HEK293 (cell line): ENCODE measurements at regions not wholly inside any gene's neighbourhood (a gene's known extent, or its start where the extent isn't known, plus 50 kb on each side); places are given as distances from the start of the nearest gene placed in this dataset.

ENCODE experiments used
- CTCF ChIA-PET: fragments of 350-600 bp; formaldehyde crosslinking; extraction: SDS; loops from one replicate; lab custom pipeline; 2021; ENCODE audit warnings: antibody characterized with exemption; lab: Yijun Ruan, JAX
- POLR2A ChIA-PET: fragments of 300-600 bp; formaldehyde crosslinking; extraction: SDS; loops from one replicate; lab custom pipeline; 2020; ENCODE audit warnings: antibody characterized with exemption, inconsistent platforms; lab: Yijun Ruan, JAX
- H3K27ac ChIP-seq: fragments of 200-500 bp; sonication (Bioruptor generic); 2 replicates; pipeline ENCODE4 v1.5.1; 2014; ENCODE audit warnings: low read depth, low read length, control low read depth, inconsistent platforms; ENCODE audit errors: extremely low read depth
- H3K36me3 ChIP-seq, 2 experiments: fragments of 200-500 bp in 1 of 2; sonication (Bioruptor generic) in 1 of 2; 1 replicate in 1 of 2; 2 replicates in 1 of 2; pipeline ENCODE4 v1.5.1; 2014 to 2017; ENCODE audit warnings: inconsistent platforms in 2 of 2, low read length in 2 of 2; ENCODE audit not compliant: control insufficient read depth in 2 of 2, insufficient read depth in 1 of 2
- H3K4me1 ChIP-seq: fragments of 200-500 bp; sonication (Bioruptor generic); 2 replicates; pipeline ENCODE4 v1.5.1; 2014; ENCODE audit warnings: mild to moderate bottlenecking, low read length, inconsistent platforms; ENCODE audit not compliant: control insufficient read depth, insufficient read depth
- H3K4me3 ChIP-seq: 2 replicates; pipeline ENCODE4 v1.5.1; 2011; ENCODE audit warnings: low read depth, mild to moderate bottlenecking, control low read depth, low read length, moderate library complexity
- H3K9me3 ChIP-seq: fragments of 200-500 bp; sonication (Bioruptor generic); 2 replicates; pipeline ENCODE4 v1.5.1; 2014; ENCODE audit warnings: low read depth, low read length, inconsistent platforms; ENCODE audit not compliant: control insufficient read depth, insufficient read depth
- AEBP2 ChIP-seq: fragments of 450-650 bp; formaldehyde crosslinking; IDR thresholded peaks from 2 replicates; pipeline ENCODE4 v1.5.1; 2016; ENCODE audit warnings: missing biosample characterization, missing genetic modification characterization, borderline replicate concordance
- BCL11B ChIP-seq: fragments of 450-650 bp; formaldehyde crosslinking; IDR thresholded peaks from 2 replicates; pipeline ENCODE4 v1.5.1; 2016; ENCODE audit warnings: low read depth, missing biosample characterization, missing genetic modification characterization
- GLI4 ChIP-seq: fragments of 450-650 bp; formaldehyde crosslinking; IDR thresholded peaks from 2 replicates; pipeline ENCODE4 v1.5.1; 2016; ENCODE audit warnings: missing biosample characterization, missing genetic modification characterization
- GLIS2 ChIP-seq: fragments of 450-650 bp; formaldehyde crosslinking; IDR thresholded peaks from 2 replicates; pipeline ENCODE4 v1.5.1; 2016; ENCODE audit warnings: missing biosample characterization, missing genetic modification characterization
- KLF16 ChIP-seq: fragments of 450-650 bp; formaldehyde crosslinking; IDR thresholded peaks from 2 replicates; pipeline ENCODE4 v1.5.1; 2017; ENCODE audit warnings: missing biosample characterization, missing genetic modification characterization
- OSR2 ChIP-seq: fragments of 450-650 bp; formaldehyde crosslinking; IDR thresholded peaks from 2 replicates; pipeline ENCODE4 v1.5.1; 2016; ENCODE audit warnings: missing biosample characterization, missing genetic modification characterization
- SP3 ChIP-seq: fragments of 450-650 bp; formaldehyde crosslinking; IDR thresholded peaks from 2 replicates; pipeline ENCODE4 v1.5.1; 2016; ENCODE audit warnings: missing biosample characterization, missing genetic modification characterization
- YY2 ChIP-seq: fragments of 450-650 bp; formaldehyde crosslinking; IDR thresholded peaks from 2 replicates; pipeline ENCODE4 v1.5.1; 2016; ENCODE audit warnings: missing biosample characterization, missing genetic modification characterization
- ZBTB1 ChIP-seq: fragments of 450-650 bp; formaldehyde crosslinking; IDR thresholded peaks from 2 replicates; pipeline ENCODE4 v1.5.1; 2016; ENCODE audit warnings: missing biosample characterization, missing genetic modification characterization
- ZBTB10 ChIP-seq: fragments of 450-650 bp; formaldehyde crosslinking; IDR thresholded peaks from 2 replicates; pipeline ENCODE4 v1.5.1; 2016; ENCODE audit warnings: missing biosample characterization, missing genetic modification characterization
- ZBTB6 ChIP-seq: fragments of 450-650 bp; formaldehyde crosslinking; IDR thresholded peaks from 2 replicates; pipeline ENCODE4 v1.5.1; 2017; ENCODE audit warnings: missing biosample characterization, missing genetic modification characterization
- ZNF19 ChIP-seq: fragments of 450-650 bp; formaldehyde crosslinking; IDR thresholded peaks from 2 replicates; pipeline ENCODE4; 2016; ENCODE audit warnings: missing biosample characterization, missing genetic modification characterization, low read depth
- ZNF214 ChIP-seq: fragments of 450-650 bp; formaldehyde crosslinking; IDR thresholded peaks from 2 replicates; pipeline ENCODE4 v1.5.1; 2017; ENCODE audit warnings: missing biosample characterization, mild to moderate bottlenecking, missing genetic modification characterization, borderline replicate concordance
- ZNF23 ChIP-seq: fragments of 450-650 bp; formaldehyde crosslinking; IDR thresholded peaks from 2 replicates; pipeline ENCODE4 v1.5.1; 2016; ENCODE audit warnings: missing biosample characterization, missing genetic modification characterization, borderline replicate concordance
- ZNF24 ChIP-seq: fragments of 450-650 bp; formaldehyde crosslinking; IDR thresholded peaks from 2 replicates; pipeline ENCODE4 v1.5.1; 2016; ENCODE audit warnings: missing biosample characterization, missing genetic modification characterization
- ZNF548 ChIP-seq: fragments of 450-650 bp; formaldehyde crosslinking; IDR thresholded peaks from 2 replicates; pipeline ENCODE4 v1.5.1; 2016; ENCODE audit warnings: missing biosample characterization, missing genetic modification characterization
- ZNF580 ChIP-seq: fragments of 450-650 bp; formaldehyde crosslinking; IDR thresholded peaks from 2 replicates; pipeline ENCODE4 v1.5.1; 2016; ENCODE audit warnings: missing biosample characterization, missing genetic modification characterization
- ZNF639 ChIP-seq: fragments of 450-650 bp; formaldehyde crosslinking; IDR thresholded peaks from 2 replicates; pipeline ENCODE4 v1.5.1; 2016; ENCODE audit warnings: missing biosample characterization, missing genetic modification characterization
- TF ChIP-seq, protein P1 (sequence below): fragments of 450-650 bp; formaldehyde crosslinking; IDR thresholded peaks from 2 replicates; pipeline ENCODE4 v1.5.1; 2016; ENCODE audit warnings: missing biosample characterization, missing genetic modification characterization
- TF ChIP-seq, protein P2 (sequence below): fragments of 450-650 bp; formaldehyde crosslinking; conservative IDR thresholded peaks from 2 replicates; pipeline ENCODE4 v1.5.1; 2016; ENCODE audit warnings: low read depth, missing biosample characterization, missing genetic modification characterization

- Histone ChIP-seq H3K27ac (no peak overlapping the region), H3K9me3 (no peaks in the 10 kb centered on the region), H3K4me3 (no peak overlapping the region), H3K4me1 (no peaks in the 10 kb centered on the region), H3K36me3 (no peaks in the 10 kb centered on the region)
- TF ChIP-seq, protein P1, sequence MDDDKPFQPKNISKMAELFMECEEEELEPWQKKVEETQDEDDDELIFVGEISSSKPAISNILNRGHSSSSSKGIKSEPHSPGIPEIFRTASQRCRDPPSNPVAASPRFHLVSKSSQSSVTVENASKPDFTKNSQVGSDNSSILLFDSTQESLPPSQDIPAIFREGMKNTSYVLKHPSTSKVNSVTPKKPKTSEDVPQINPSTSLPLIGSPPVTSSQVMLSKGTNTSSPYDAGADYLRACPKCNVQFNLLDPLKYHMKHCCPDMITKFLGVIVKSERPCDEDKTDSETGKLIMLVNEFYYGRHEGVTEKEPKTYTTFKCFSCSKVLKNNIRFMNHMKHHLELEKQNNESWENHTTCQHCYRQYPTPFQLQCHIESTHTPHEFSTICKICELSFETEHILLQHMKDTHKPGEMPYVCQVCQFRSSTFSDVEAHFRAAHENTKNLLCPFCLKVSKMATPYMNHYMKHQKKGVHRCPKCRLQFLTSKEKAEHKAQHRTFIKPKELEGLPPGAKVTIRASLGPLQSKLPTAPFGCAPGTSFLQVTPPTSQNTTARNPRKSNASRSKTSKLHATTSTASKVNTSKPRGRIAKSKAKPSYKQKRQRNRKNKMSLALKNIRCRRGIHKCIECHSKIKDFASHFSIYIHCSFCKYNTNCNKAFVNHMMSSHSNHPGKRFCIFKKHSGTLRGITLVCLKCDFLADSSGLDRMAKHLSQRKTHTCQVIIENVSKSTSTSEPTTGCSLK (tag by site-specific recombination): no peak
- TF ChIP-seq ZNF639: no peak
- no peak for TF ChIP-seq ZNF580 (tag by site-specific recombination)
- no peak for TF ChIP-seq SP3 (tag by site-specific recombination)
- no peak for TF ChIP-seq ZBTB10 (tag by site-specific recombination)
- TF ChIP-seq ZBTB6: no peak
- TF ChIP-seq AEBP2 (tag by site-specific recombination): no peak
- no peak for TF ChIP-seq BCL11B
- TF ChIP-seq, protein P2, sequence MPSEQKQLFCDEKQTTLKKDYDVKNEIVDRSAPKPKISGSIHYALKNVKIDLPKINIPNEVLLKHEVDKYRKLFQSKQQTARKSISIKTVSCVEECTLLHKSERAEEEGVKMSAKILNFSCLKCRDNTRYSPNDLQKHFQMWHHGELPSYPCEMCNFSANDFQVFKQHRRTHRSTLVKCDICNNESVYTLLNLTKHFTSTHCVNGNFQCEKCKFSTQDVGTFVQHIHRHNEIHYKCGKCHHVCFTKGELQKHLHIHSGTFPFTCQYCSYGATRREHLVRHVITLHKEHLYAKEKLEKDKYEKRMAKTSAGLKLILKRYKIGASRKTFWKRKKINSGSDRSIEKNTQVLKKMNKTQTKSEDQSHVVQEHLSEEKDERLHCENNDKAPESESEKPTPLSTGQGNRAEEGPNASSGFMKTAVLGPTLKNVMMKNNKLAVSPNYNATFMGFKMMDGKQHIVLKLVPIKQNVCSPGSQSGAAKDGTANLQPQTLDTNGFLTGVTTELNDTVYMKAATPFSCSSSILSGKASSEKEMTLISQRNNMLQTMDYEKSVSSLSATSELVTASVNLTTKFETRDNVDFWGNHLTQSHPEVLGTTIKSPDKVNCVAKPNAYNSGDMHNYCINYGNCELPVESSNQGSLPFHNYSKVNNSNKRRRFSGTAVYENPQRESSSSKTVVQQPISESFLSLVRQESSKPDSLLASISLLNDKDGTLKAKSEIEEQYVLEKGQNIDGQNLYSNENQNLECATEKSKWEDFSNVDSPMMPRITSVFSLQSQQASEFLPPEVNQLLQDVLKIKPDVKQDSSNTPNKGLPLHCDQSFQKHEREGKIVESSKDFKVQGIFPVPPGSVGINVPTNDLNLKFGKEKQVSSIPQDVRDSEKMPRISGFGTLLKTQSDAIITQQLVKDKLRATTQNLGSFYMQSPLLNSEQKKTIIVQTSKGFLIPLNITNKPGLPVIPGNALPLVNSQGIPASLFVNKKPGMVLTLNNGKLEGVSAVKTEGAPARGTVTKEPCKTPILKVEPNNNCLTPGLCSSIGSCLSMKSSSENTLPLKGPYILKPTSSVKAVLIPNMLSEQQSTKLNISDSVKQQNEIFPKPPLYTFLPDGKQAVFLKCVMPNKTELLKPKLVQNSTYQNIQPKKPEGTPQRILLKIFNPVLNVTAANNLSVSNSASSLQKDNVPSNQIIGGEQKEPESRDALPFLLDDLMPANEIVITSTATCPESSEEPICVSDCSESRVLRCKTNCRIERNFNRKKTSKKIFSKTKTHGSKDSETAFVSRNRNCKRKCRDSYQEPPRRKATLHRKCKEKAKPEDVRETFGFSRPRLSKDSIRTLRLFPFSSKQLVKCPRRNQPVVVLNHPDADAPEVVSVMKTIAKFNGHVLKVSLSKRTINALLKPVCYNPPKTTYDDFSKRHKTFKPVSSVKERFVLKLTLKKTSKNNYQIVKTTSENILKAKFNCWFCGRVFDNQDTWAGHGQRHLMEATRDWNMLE: no peak
- no peak for TF ChIP-seq GLI4 (tag by site-specific recombination)
- no peak for TF ChIP-seq KLF16 (tag by site-specific recombination)
- TF ChIP-seq ZNF24 (tag by site-specific recombination): no peak
- TF ChIP-seq GLIS2: no peak
- no peak for TF ChIP-seq ZNF214 (tag by site-specific recombination)
- no peak for TF ChIP-seq ZNF23 (tag by site-specific recombination)
- no peak for TF ChIP-seq ZNF548 (tag by site-specific recombination)
- no peak for TF ChIP-seq YY2 (tag by site-specific recombination)
- no peak for TF ChIP-seq OSR2 (tag by site-specific recombination)
- no peak for TF ChIP-seq ZNF19
- no peak for TF ChIP-seq ZBTB1 (tag by site-specific recombination)
- ChIA-PET CTCF (no interaction called here), POLR2A (no interaction called here)
These were observed 66.3 kb upstream of the GALNT5 start for GRCh38 chr2:157191186-157191585.
